Bronchial epithelial cell (primary cell): ENCODE measurements at regions not wholly inside any gene's neighbourhood (a gene's known extent, or its start where the extent isn't known, plus 50 kb on each side); places are given as distances from the start of the nearest gene placed in this dataset.
A peak's percentile ranks its signal among the peaks of the same experiment; 100 is the strongest.

ENCODE experiments used
- DNase-seq: peaks from one replicate; pipeline ENCODE4 v3.0.0-alpha.2; 2010; ENCODE audit warnings: low read depth
- FAIRE-seq: peaks from 2 replicates; lab custom pipeline; 2011; peaks lifted over from hg19 to GRCh38; lab: Jason Lieb, UNC
- H3K27me3 ChIP-seq: 2 replicates; pipeline ENCODE4 v1.5.1; 2011; ENCODE audit warnings: low read length; ENCODE audit not compliant: control insufficient read depth, insufficient read depth
- H3K36me3 ChIP-seq: 2 replicates; pipeline ENCODE4 v1.5.1; 2011; ENCODE audit warnings: low read length; ENCODE audit not compliant: control insufficient read depth, insufficient read depth
- H3K4me3 ChIP-seq: 2 replicates; pipeline ENCODE4 v1.5.1; 2011; ENCODE audit warnings: mild to moderate bottlenecking, low read depth, low read length, control low read depth
- CTCF ChIP-seq: IDR thresholded peaks from 2 replicates; pipeline ENCODE4 v1.5.1; 2011; ENCODE audit warnings: mild to moderate bottlenecking, moderate library complexity, low read length, control low read depth, inconsistent platforms; ENCODE audit not compliant: insufficient read depth, severe bottlenecking

- Histone ChIP-seq H3K36me3 (no peaks in the 10 kb centered on the region), H3K27me3 (no peaks in the 10 kb centered on the region), H3K4me3 (no peak overlapping the region)
- TF ChIP-seq CTCF, result no peak
- DNase-seq (no peak), FAIRE-seq (no peak)
Observed at GRCh38 chr4:182010876-182011275, 232.3 kb upstream of the TENM3 start.

DNA sequence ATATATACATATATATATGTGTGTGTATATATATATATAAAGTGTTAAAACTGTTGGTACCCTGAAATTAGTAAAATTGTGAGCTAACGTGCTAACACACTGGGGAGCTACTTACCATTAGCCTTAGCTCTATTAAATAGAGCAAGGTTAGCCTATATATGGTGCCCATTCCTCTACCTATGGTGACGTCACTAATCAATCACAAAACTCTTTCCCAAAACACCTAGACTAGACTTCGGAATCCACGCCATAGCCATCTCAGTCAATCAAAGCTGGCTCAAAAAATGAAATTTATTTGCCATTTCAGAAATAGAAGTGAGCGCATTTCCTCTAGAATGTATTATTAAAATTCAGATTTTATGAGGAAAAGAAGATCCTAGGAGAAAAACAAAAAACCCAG is 229.0 kb upstream of the TENM3 start:
- DNase-seq (no peak), FAIRE-seq (no peak)
- Histone ChIP-seq H3K36me3 (no peaks in the 10 kb centered on the region), H3K27me3 (no peaks in the 10 kb centered on the region), H3K4me3 (no peak overlapping the region)
- no peak for TF ChIP-seq CTCF

DNA sequence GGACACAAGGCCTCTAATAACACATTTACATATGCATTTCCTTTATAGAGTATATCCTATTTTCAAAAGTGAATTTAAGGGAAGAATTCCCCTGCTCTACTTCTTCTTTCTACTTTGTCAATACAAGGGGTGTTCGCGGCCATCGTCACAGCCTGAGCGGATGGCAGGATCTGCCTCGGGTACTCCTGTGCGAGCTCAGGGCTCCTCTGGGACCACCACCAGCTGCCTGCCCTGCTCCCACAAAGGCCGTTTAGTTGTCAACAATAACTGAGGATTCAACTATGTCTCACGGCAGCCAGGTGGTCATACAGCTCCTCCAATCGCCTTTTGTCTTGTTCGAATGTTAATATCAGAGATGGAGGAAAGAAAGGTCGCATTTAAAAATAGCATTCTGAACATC is 228.2 kb upstream of the TENM3 start:
- DNase-seq (no peak), FAIRE-seq (no peak)
- H3K4me3 ChIP-seq, result no peak overlapping the region
- H3K27me3 ChIP-seq, result no peaks in the 10 kb centered on the region
- no peak for TF ChIP-seq CTCF
- no peaks in the 10 kb centered on the region for H3K36me3 ChIP-seq

DNA sequence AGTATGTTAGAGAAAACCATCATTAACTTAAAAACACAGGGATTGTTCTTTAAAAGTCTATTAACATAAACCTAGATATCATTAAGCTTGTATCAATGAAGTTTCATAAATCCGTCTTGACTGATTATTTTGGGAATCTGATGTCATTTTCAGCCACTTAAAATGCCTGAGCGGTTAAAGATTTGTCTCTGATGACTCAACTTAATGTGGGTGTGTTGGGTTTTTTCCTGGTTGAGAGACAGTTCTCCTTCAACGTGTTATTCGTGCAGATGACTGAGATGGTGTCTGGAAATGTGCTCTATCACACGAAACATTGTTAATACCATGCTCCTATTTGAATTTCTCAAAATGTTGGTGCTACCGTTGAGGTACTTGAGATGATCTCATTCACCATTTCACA is 227.3 kb upstream of the TENM3 start:
- no peak overlapping the region for H3K4me3 ChIP-seq
- FAIRE-seq (peak; percentile 13), DNase-seq (peak; percentile 7)
- TF ChIP-seq CTCF, result no peak
- no peaks in the 10 kb centered on the region for H3K36me3 ChIP-seq
- no peaks in the 10 kb centered on the region for H3K27me3 ChIP-seq

GRCh38 chr4:182017038-182017437 is 226.2 kb upstream of the TENM3 start:
- Histone ChIP-seq H3K4me3 (no peak overlapping the region), H3K27me3 (no peaks in the 10 kb centered on the region), H3K36me3 (no peaks in the 10 kb centered on the region)
- no peak for TF ChIP-seq CTCF
- no peak for FAIRE-seq
- DNase-seq, result no peak

DNA sequence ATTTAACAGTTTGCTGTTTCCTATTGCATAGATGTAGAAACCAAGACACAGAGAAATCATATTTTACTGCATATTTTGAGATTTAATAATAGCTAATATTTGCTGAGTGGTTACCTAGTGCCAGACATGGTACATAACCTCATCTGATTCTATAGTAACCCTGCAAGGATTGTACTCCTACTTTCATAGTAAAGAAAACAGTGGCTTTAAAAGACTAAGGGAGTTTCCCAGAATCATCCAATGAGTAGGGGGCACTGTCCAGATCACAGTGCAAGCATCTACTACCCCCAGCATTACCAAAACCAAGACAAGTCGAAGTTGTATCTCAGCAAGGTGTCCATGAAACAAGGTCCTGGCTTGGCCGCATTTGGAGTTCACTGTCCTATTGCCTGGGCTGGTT is 224.5 kb upstream of the TENM3 start:
- no peak for TF ChIP-seq CTCF
- Histone ChIP-seq H3K36me3 (no peaks in the 10 kb centered on the region), H3K4me3 (no peak overlapping the region), H3K27me3 (no peaks in the 10 kb centered on the region)
- no peak for DNase-seq
- no peak for FAIRE-seq
